ENCODE measurements at regions not wholly inside any gene's neighbourhood (a gene's known extent, or its start where the extent isn't known, plus 50 kb on each side); places are given as distances from the start of the nearest gene placed in this dataset.

DNA sequence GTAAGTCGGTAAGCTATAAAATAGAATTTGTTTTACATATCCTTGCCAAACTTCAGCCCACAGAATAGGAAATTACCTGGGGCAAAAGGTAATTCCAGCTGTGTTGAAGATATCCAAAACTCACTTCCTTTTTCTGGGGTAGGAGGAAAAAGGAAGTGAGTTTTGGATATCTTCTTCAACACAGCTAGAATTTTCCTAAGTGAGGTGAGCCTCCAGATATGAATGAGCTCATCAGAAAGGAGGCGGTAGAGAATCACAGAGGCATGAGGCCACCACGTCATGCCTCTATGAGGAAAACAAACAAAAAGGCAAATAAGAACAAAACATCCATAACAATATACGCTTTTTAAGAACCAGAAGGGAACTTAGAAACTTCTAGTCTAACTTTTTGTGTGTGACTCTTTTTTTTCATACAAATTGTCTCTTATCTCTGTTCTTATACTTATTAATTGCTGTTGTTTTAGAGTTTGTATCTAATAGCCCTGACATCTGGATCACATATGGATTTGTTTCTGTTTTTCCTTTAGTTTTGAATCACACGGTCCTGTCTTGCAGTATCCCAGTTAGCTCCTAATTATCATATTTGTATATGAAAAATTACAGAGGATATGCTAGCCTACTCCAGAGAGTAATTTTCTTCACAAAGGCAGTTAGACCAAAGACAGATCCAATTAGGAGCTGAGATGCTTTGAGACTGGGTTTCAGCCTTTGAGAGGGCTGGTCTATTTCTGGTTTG, 104.5 kb downstream of the RBM43 start:
- no peaks in the 10 kb centered on the region for H3K36me3 ChIP-seq (ENCODE audit: control insufficient read depth in 2 of 2, insufficient read depth in 1 of 2, low read length in 2 of 2)
- POLR2A ChIA-PET: no interaction called here
- no peaks in the 10 kb centered on the region for H3K9me3 ChIP-seq (ENCODE audit: control insufficient read depth, insufficient read depth, low read depth, low read length)
- no peaks in the 10 kb centered on the region for H3K4me1 ChIP-seq (ENCODE audit: control insufficient read depth, insufficient read depth, low read length)
- TF ChIP-seq ZNF629 (tag by site-specific recombination; IDR thresholded peaks at IDR 0.05): no peak
- 0 out of 2 replicates have a peak, but pooled peaks have one; percentile 55 for TF ChIP-seq ZBTB21 (tag by site-specific recombination; IDR thresholded peaks at IDR 0.05)
- CTCF ChIA-PET: interaction anchor here (1.7 kb wide), 1 partner anchor 81 kb away, joined by 6 read pairs; no protein-coding TSS in a partner anchor
- no peak overlapping the region for H3K27ac ChIP-seq (ENCODE audit: extremely low read depth, low read depth, low read length)
- no peak overlapping the region for H3K4me3 ChIP-seq (ENCODE audit: low read depth, low read length)

DNA sequence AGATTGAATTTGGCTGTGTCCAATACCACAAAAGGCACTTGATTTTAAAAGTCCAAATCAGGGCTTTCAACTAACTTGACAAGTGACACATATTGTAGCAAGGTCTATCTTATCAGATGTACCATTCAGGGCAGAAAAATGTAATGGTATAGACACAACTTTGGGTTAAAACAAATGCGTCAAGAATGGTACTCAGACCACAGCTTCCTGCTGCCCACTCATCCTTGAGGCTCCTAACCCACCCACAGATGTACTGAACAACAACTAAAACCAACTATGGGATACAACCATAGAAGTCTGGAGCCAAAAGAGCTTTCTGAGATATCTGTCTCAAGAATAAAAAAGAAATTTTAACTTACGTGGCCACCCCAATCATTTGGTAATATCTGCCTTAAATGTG, 105.2 kb downstream of the RBM43 start:
- H3K27ac ChIP-seq (ENCODE audit: extremely low read depth, low read depth, low read length): no peak overlapping the region
- no peaks in the 10 kb centered on the region for H3K36me3 ChIP-seq (ENCODE audit: control insufficient read depth in 2 of 2, insufficient read depth in 1 of 2, low read length in 2 of 2)
- no peak overlapping the region for H3K4me3 ChIP-seq (ENCODE audit: low read depth, low read length)
- TF ChIP-seq HOXD13 (CRISPR knock-in tag; IDR thresholded peaks at IDR 0.05; ENCODE audit: borderline replicate concordance) (no peak), ZNF626 (tag by site-specific recombination; IDR thresholded peaks at IDR 0.05) (no peak), ZNF701 (tag by site-specific recombination; IDR thresholded peaks at IDR 0.05) (no peak), GFI1B (tag by site-specific recombination; IDR thresholded peaks at IDR 0.05) (no peak), ZNF529 (tag by site-specific recombination; IDR thresholded peaks at IDR 0.05; ENCODE audit: insufficient replicate concordance) (no peak), IKZF3 (tag by site-specific recombination; IDR thresholded peaks at IDR 0.05) (no peak), ZNF302 (tag by site-specific recombination; IDR thresholded peaks at IDR 0.05; ENCODE audit: low read depth) (no peak), KLF10 (tag by site-specific recombination; IDR thresholded peaks at IDR 0.05) (no peak), ZNF600 (tag by site-specific recombination; IDR thresholded peaks at IDR 0.05) (no peak), ZNF248 (tag by site-specific recombination; IDR thresholded peaks at IDR 0.05) (no peak), BCL11B (tag by site-specific recombination; IDR thresholded peaks at IDR 0.05; ENCODE audit: low read depth) (no peak), ZSCAN23 (tag by site-specific recombination; IDR thresholded peaks at IDR 0.05) (no peak), ZNF843 (tag by site-specific recombination; IDR thresholded peaks at IDR 0.05) (no peak)
- TF ChIP-seq, protein P1, sequence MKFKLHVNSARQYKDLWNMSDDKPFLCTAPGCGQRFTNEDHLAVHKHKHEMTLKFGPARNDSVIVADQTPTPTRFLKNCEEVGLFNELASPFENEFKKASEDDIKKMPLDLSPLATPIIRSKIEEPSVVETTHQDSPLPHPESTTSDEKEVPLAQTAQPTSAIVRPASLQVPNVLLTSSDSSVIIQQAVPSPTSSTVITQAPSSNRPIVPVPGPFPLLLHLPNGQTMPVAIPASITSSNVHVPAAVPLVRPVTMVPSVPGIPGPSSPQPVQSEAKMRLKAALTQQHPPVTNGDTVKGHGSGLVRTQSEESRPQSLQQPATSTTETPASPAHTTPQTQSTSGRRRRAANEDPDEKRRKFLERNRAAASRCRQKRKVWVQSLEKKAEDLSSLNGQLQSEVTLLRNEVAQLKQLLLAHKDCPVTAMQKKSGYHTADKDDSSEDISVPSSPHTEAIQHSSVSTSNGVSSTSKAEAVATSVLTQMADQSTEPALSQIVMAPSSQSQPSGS (tag by site-specific recombination; IDR thresholded peaks at IDR 0.05; ENCODE audit: low read depth): no peak
- TF ChIP-seq, protein P2, sequence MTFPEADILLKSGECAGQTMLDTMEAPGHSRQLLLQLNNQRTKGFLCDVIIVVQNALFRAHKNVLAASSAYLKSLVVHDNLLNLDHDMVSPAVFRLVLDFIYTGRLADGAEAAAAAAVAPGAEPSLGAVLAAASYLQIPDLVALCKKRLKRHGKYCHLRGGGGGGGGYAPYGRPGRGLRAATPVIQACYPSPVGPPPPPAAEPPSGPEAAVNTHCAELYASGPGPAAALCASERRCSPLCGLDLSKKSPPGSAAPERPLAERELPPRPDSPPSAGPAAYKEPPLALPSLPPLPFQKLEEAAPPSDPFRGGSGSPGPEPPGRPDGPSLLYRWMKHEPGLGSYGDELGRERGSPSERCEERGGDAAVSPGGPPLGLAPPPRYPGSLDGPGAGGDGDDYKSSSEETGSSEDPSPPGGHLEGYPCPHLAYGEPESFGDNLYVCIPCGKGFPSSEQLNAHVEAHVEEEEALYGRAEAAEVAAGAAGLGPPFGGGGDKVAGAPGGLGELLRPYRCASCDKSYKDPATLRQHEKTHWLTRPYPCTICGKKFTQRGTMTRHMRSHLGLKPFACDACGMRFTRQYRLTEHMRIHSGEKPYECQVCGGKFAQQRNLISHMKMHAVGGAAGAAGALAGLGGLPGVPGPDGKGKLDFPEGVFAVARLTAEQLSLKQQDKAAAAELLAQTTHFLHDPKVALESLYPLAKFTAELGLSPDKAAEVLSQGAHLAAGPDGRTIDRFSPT (tag by site-specific recombination; IDR thresholded peaks at IDR 0.05): no peak
- H3K4me1 ChIP-seq (ENCODE audit: control insufficient read depth, insufficient read depth, low read length): no peaks in the 10 kb centered on the region
- no peaks in the 10 kb centered on the region for H3K9me3 ChIP-seq (ENCODE audit: control insufficient read depth, insufficient read depth, low read depth, low read length)
- ChIA-PET CTCF (interaction anchor here (1.7 kb wide), 1 partner anchor 82 kb away, joined by 6 read pairs; no protein-coding TSS in a partner anchor), POLR2A (no interaction called here)

DNA sequence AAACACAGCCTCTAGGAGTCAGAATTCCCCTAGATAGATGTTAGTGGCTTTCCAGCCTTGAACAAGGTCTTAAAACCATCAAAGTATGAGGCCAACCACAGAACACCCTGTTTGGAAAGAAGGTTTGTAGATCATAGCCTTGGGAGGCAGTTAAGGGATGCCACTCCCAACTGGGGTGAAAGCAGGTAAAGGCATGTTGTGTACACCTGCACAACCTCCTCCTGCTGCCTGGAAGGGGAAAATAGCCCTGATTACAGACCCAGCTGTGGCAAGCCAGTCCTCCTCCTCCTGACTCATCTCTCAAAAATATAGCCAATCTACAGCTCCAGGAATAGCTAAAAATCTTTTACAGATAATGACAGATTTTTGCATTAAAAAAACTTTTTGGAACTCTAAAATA, 108.1 kb downstream of the RBM43 start:
- Histone ChIP-seq H3K27ac (ENCODE audit: extremely low read depth, low read depth, low read length) (no peak overlapping the region), H3K4me1 (ENCODE audit: control insufficient read depth, insufficient read depth, low read length) (no peaks in the 10 kb centered on the region), H3K9me3 (ENCODE audit: control insufficient read depth, insufficient read depth, low read depth, low read length) (no peaks in the 10 kb centered on the region), H3K4me3 (ENCODE audit: low read depth, low read length) (no peak overlapping the region), H3K36me3 (ENCODE audit: control insufficient read depth in 2 of 2, insufficient read depth in 1 of 2, low read length in 2 of 2) (no peaks in the 10 kb centered on the region)
- ChIA-PET POLR2A (no interaction called here), CTCF (no interaction called here)
- TF ChIP-seq ZBTB7A (tag by site-specific recombination; IDR thresholded peaks at IDR 0.05; ENCODE audit: low read depth) (no peak), ZNF777 (tag by site-specific recombination; IDR thresholded peaks at IDR 0.05; ENCODE audit: borderline replicate concordance) (no peak), ZNF155 (tag by site-specific recombination; IDR thresholded peaks at IDR 0.05) (no peak), ZNF560 (tag by site-specific recombination; IDR thresholded peaks at IDR 0.05; ENCODE audit: borderline replicate concordance) (no peak), ZNF132 (tag by site-specific recombination; IDR thresholded peaks at IDR 0.05; ENCODE audit: borderline replicate concordance) (no peak), ZNF335 (tag by site-specific recombination; conservative IDR thresholded peaks at IDR 0.05) (no peak), ZNF514 (tag by site-specific recombination; IDR thresholded peaks at IDR 0.05) (no peak), ZNF544 (tag by site-specific recombination; IDR thresholded peaks at IDR 0.05) (no peak), ZNF664 (tag by site-specific recombination; IDR thresholded peaks at IDR 0.05) (no peak)
- TF ChIP-seq, protein P3, sequence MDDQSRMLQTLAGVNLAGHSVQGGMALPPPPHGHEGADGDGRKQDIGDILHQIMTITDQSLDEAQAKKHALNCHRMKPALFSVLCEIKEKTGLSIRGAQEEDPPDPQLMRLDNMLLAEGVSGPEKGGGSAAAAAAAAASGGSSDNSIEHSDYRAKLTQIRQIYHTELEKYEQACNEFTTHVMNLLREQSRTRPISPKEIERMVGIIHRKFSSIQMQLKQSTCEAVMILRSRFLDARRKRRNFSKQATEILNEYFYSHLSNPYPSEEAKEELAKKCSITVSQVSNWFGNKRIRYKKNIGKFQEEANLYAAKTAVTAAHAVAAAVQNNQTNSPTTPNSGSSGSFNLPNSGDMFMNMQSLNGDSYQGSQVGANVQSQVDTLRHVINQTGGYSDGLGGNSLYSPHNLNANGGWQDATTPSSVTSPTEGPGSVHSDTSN (CRISPR knock-in tag; IDR thresholded peaks at IDR 0.05): no peak
- TF ChIP-seq, protein P4, sequence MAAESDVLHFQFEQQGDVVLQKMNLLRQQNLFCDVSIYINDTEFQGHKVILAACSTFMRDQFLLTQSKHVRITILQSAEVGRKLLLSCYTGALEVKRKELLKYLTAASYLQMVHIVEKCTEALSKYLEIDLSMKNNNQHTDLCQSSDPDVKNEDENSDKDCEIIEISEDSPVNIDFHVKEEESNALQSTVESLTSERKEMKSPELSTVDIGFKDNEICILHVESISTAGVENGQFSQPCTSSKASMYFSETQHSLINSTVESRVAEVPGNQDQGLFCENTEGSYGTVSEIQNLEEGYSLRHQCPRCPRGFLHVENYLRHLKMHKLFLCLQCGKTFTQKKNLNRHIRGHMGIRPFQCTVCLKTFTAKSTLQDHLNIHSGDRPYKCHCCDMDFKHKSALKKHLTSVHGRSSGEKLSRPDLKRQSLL (tag by site-specific recombination; IDR thresholded peaks at IDR 0.05): no peak

Measured in HEK293 (cell line).